HCT116 (cell line): ENCODE measurements at regions not wholly inside any gene's neighbourhood (a gene's known extent, or its start where the extent isn't known, plus 50 kb on each side); places are given as distances from the start of the nearest gene placed in this dataset.
"Not testable (repeated sequence)": the region's sequence is repeated elsewhere in the genome, so short reads cannot be mapped to it uniquely, and the experiment has no call there.

ENCODE experiments used
- ATAC-seq: fragments of 200-7000 bp; cut with Tn5 transposase; 2 replicates; pipeline ENCODE4 v1.9.1; 2020; ENCODE audit warnings: mild to moderate bottlenecking, moderate library complexity
- BruUV-seq: library from RNA; stranded (reverse); fragments of 400-500 nt; replicated peaks from 2 replicates; lab custom pipeline; 2021; lab: Mats Ljungman, UMichigan
- CTCF ChIA-PET: fragments of 300-600 bp; sonication (Branson Sonifier 250); formaldehyde crosslinking; loops from one replicate; lab custom pipeline; 2021; ENCODE audit warnings: antibody characterized with exemption; lab: Charles Lee
- POLR2A ChIA-PET: fragments of 300-600, 350-600 bp; sonication (Branson Sonifier 250); formaldehyde crosslinking; loops from one replicate; lab custom pipeline; 2021; ENCODE audit warnings: antibody characterized with exemption; lab: Charles Lee
- RAD21 ChIA-PET, 2 experiments: fragments of 300-600 bp; sonication (Branson Sonifier 250); formaldehyde crosslinking; loops; one replicate each; lab custom pipeline; 2023; ENCODE audit warnings: low total read pairs in 2 of 2; ENCODE audit not compliant: uncharacterized antibody in 2 of 2, unreplicated experiment in 2 of 2, low non-redundant PET in 1 of 2; lab: Charles Lee
- DNase-seq: peaks from one replicate; pipeline ENCODE4 v3.0.0-alpha.2; 2010; ENCODE audit warnings: low read depth, low spot score
- H2AFZ ChIP-seq: fragments of 200-600 bp; shearing (Covaris generic), sonication (generic); 2 replicates; pipeline ENCODE4 v1.6.1; 2017; ENCODE audit warnings: low read depth, mixed run types, mixed read lengths, antibody characterized with exemption, low read length; ENCODE audit not compliant: poor library complexity, severe bottlenecking
- H3K27ac ChIP-seq: 2 replicates; pipeline ENCODE4 v1.5.1; 2012; ENCODE audit warnings: low read depth, low read length
- H3K27me3 ChIP-seq: fragments of 200-600 bp; sonication (generic); 2 replicates; pipeline ENCODE4 v1.6.1; 2016; ENCODE audit warnings: mixed run types, low read length, mixed read lengths; ENCODE audit not compliant: insufficient read depth
- H3K36me3 ChIP-seq, 2 experiments: fragments of 200-500 bp in 1 of 2; fragments of 200-600 bp in 1 of 2; sonication (Bioruptor generic) in 1 of 2; sonication (generic) in 1 of 2; 2 replicates each; pipeline versions ENCODE4 v1.5.1 to v1.6.1; 2014 to 2016; ENCODE audit warnings: low read length in 2 of 2, inconsistent platforms in 1 of 2, mixed read lengths in 1 of 2, mixed run types in 1 of 2; ENCODE audit not compliant: insufficient read depth in 2 of 2, control insufficient read depth in 1 of 2
- H3K4me1 ChIP-seq, 2 experiments: fragments of 200-600 bp in 1 of 2; sonication (generic) in 1 of 2; 2 replicates each; pipeline versions ENCODE4 v1.5.1 to v1.6.1; 2012 to 2017; ENCODE audit warnings: low read length in 2 of 2, inconsistent platforms in 1 of 2, mild to moderate bottlenecking in 1 of 2, mixed read lengths in 1 of 2, mixed run types in 1 of 2, moderate library complexity in 1 of 2; ENCODE audit not compliant: insufficient read depth in 2 of 2, control insufficient read depth in 1 of 2
- H3K4me2 ChIP-seq: fragments of 200-600 bp; sonication (generic); 2 replicates; pipeline ENCODE4 v1.6.1; 2017; ENCODE audit warnings: mixed run types, low read length, mixed read lengths
- H3K4me3 ChIP-seq, 2 experiments: fragments of 200-600 bp in 1 of 2; sonication (generic) in 1 of 2; replicated peaks in 1 of 2; 2 replicates each; pipeline ENCODE4 v1.5.1; 2011 to 2016; ENCODE audit warnings: low read length in 2 of 2, control low read depth in 1 of 2, low read depth in 1 of 2, mild to moderate bottlenecking in 1 of 2, mixed read lengths in 1 of 2, mixed run types in 1 of 2
- H3K79me2 ChIP-seq: fragments of 200-600 bp; sonication (generic); 2 replicates; pipeline ENCODE4 v1.6.1; 2017; ENCODE audit warnings: mild to moderate bottlenecking, mixed run types, low read length, moderate library complexity, mixed read lengths; ENCODE audit not compliant: insufficient read depth
- H3K9ac ChIP-seq: fragments of 200-600 bp; sonication (generic); 2 replicates; pipeline ENCODE4 v1.6.1; 2016; ENCODE audit warnings: low read length, mixed read lengths
- H3K9me2 ChIP-seq: fragments of 200-600 bp; sonication (generic), shearing (Covaris generic); 2 replicates; pipeline ENCODE4 v1.6.1; 2017; ENCODE audit warnings: mixed run types, mild to moderate bottlenecking, moderate library complexity; ENCODE audit not compliant: insufficient read depth
- H3K9me3 ChIP-seq, 2 experiments: fragments of 200-500 bp in 1 of 2; fragments of 200-600 bp in 1 of 2; sonication (Bioruptor generic) in 1 of 2; sonication (generic) in 1 of 2; 2 replicates each; pipeline ENCODE4 v1.6.1; 2014 to 2017; ENCODE audit warnings: low read length in 2 of 2, mixed read lengths in 2 of 2, inconsistent platforms in 1 of 2, low read depth in 1 of 2, mild to moderate bottlenecking in 1 of 2, mixed run types in 1 of 2, moderate library complexity in 1 of 2; ENCODE audit not compliant: control insufficient read depth in 1 of 2, insufficient read depth in 1 of 2
- H4K20me1 ChIP-seq: fragments of 200-600 bp; sonication (generic), shearing (Covaris generic); 2 replicates; pipeline ENCODE4 v1.6.1; 2017; ENCODE audit warnings: mixed run types, mild to moderate bottlenecking, moderate library complexity; ENCODE audit not compliant: insufficient read depth
- CBX3 ChIP-seq: IDR thresholded peaks from 2 replicates; pipeline ENCODE4 v1.6.1; 2012; ENCODE audit warnings: low read depth
- CTCF ChIP-seq, 3 experiments: fragments of 200-600 bp in 1 of 3; sonication (generic) in 1 of 3; IDR thresholded peaks in 2 of 3; conservative IDR thresholded peaks in 1 of 3; 2 replicates each; pipeline ENCODE4 v1.5.1; 2012 to 2017; ENCODE audit warnings: low read depth in 2 of 3, low read length in 2 of 3, antibody characterized with exemption in 1 of 3, borderline replicate concordance in 1 of 3, control low read depth in 1 of 3, mild to moderate bottlenecking in 1 of 3, mixed read lengths in 1 of 3, mixed run types in 1 of 3, moderate library complexity in 1 of 3; ENCODE audit not compliant: insufficient read depth in 1 of 3
- EGR1 ChIP-seq: IDR thresholded peaks from 2 replicates; pipeline ENCODE4 v1.6.1; 2012; ENCODE audit warnings: low read depth
- ELF1 ChIP-seq: IDR thresholded peaks from 2 replicates; pipeline ENCODE4 v1.6.1; 2012; ENCODE audit warnings: low read depth, borderline replicate concordance
- POLR2A ChIP-seq: IDR thresholded peaks from 2 replicates; pipeline ENCODE4 v1.7.0; 2011; ENCODE audit warnings: borderline replicate concordance; ENCODE audit not compliant: insufficient read depth, insufficient read length; ENCODE audit errors: extremely low read depth
- POLR2AphosphoS5 ChIP-seq: IDR thresholded peaks from 2 replicates; pipeline ENCODE4 v1.6.1; 2011; ENCODE audit warnings: mild to moderate bottlenecking, low read depth, low read length, moderate library complexity
- SIN3A ChIP-seq: IDR thresholded peaks from 2 replicates; pipeline ENCODE4 v1.6.1; 2012; ENCODE audit warnings: low read depth
- SRF ChIP-seq: IDR thresholded peaks from 2 replicates; pipeline ENCODE4 v1.6.1; 2012; ENCODE audit warnings: low read depth
- TCF7L2 ChIP-seq: IDR thresholded peaks from 2 replicates; pipeline ENCODE4 v1.7.0; 2011; ENCODE audit warnings: borderline replicate concordance, inconsistent platforms; ENCODE audit not compliant: insufficient read depth, insufficient read length; ENCODE audit errors: extremely low read depth
- YY1 ChIP-seq: IDR thresholded peaks from 2 replicates; pipeline ENCODE4 v1.6.1; 2011; ENCODE audit warnings: low read length, low read depth, moderate library complexity, mild to moderate bottlenecking; ENCODE audit not compliant: insufficient replicate concordance; ENCODE audit errors: extremely low read depth
- ZFX ChIP-seq: fragments of 450-650 bp; IDR thresholded peaks from 2 replicates; pipeline ENCODE4 v1.6.1; 2017
- intact Hi-C: fragments of 100-400 bp; cut with micrococcal nuclease; formaldehyde crosslinking; loops from 2 replicates; pipeline ENCODE4 v1.10.0; 2022
- TF ChIP-seq, protein P1 (sequence below): IDR thresholded peaks from 2 replicates; pipeline ENCODE4 v1.6.1; 2012
- TF ChIP-seq, protein P2 (sequence below): IDR thresholded peaks from 2 replicates; pipeline ENCODE4 v1.6.1; 2011; ENCODE audit warnings: mild to moderate bottlenecking, low read length, moderate library complexity; ENCODE audit not compliant: insufficient replicate concordance; ENCODE audit errors: extremely low read depth

DNA sequence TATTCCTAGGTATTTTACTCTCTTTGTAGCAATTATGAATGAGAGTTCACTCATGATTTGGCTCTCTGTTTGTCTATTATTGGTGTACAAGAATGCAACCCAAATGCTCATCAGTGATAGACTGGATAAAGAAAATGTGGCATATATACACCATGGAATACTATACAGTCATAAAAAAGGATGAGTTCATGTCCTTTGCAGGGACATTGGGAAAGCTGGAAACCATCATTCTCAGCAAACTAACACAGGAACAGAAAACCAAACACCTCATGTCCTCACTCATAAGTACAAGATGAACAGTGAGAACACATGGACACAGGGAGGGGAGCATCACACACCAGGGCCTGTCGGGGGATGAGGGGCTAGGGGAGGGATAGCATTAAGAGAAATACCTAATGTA is 71.8 kb downstream of the PRORP start:
- H2AFZ ChIP-seq, H3K27me3 ChIP-seq, POLR2A ChIA-PET, DNase-seq, H3K9ac ChIP-seq, intact Hi-C loops, H3K4me3 ChIP-seq, H3K36me3 ChIP-seq, H3K9me3 ChIP-seq, RAD21 ChIA-PET, ATAC-seq, H3K9me2 ChIP-seq, H3K79me2 ChIP-seq, H4K20me1 ChIP-seq, H3K4me2 ChIP-seq, BruUV-seq, H3K27ac ChIP-seq: not testable (repeated sequence)
- H3K4me1 ChIP-seq: peaks cover 4 to 14% of the 10 kb centered on the region in 2 experiments
- CTCF ChIA-PET: interaction anchor here (0.6 kb wide), 1 partner anchor 28 kb away, joined by 3 read pairs; no protein-coding TSS in a partner anchor

DNA sequence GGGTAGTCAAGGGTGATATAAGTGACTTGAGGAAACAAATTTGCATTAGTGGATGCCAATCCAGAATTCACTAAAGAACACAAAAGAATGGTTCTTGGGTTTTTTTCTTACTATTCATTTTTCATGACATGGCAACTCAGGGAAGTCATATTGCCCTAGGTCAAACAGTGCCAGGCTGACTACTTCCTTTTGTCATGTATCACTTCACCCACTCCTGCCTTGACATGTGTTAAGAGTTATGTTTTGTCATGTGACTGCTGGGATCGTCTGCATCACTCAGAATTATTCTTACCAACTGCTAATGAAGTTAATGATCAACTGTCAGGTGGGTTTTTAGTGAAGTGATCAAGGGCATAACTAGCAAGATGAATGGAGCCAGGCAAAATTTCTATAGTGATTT is 74.2 kb downstream of the PRORP start:
- no peak for ATAC-seq
- BruUV-seq: no TSS peak
- ChIA-PET POLR2A (no interaction called here), CTCF (no interaction called here), RAD21 (no interaction called here)
- DNase-seq: no peak
- Histone ChIP-seq H3K4me2 (peak overlapping the region; percentile 34), H4K20me1 (no peaks in the 10 kb centered on the region), H2AFZ (no peak overlapping the region), H3K27me3 (no peaks in the 10 kb centered on the region), H3K27ac (no peak overlapping the region), H3K9me2 (no peaks in the 10 kb centered on the region), H3K4me3 (no peak overlapping the region), H3K4me1 (peaks cover 7 to 20% of the 10 kb centered on the region in 2 experiments), H3K9me3 (no peaks in the 10 kb centered on the region), H3K9ac (no peak overlapping the region), H3K79me2 (no peaks in the 10 kb centered on the region), H3K36me3 (no peaks in the 10 kb centered on the region)
- TF ChIP-seq POLR2A: no peak
- TF ChIP-seq, protein P1, sequence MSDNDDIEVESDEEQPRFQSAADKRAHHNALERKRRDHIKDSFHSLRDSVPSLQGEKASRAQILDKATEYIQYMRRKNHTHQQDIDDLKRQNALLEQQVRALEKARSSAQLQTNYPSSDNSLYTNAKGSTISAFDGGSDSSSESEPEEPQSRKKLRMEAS: no peak
- no peak for TF ChIP-seq YY1
- no peak for TF ChIP-seq ELF1
- no peak for TF ChIP-seq SRF
- no peak for TF ChIP-seq POLR2AphosphoS5
- TF ChIP-seq CBX3: no peak
- TF ChIP-seq EGR1: no peak
- TF ChIP-seq, protein P2, sequence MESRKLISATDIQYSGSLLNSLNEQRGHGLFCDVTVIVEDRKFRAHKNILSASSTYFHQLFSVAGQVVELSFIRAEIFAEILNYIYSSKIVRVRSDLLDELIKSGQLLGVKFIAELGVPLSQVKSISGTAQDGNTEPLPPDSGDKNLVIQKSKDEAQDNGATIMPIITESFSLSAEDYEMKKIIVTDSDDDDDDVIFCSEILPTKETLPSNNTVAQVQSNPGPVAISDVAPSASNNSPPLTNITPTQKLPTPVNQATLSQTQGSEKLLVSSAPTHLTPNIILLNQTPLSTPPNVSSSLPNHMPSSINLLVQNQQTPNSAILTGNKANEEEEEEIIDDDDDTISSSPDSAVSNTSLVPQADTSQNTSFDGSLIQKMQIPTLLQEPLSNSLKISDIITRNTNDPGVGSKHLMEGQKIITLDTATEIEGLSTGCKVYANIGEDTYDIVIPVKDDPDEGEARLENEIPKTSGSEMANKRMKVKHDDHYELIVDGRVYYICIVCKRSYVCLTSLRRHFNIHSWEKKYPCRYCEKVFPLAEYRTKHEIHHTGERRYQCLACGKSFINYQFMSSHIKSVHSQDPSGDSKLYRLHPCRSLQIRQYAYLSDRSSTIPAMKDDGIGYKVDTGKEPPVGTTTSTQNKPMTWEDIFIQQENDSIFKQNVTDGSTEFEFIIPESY: no peak
- no peak for TF ChIP-seq ZFX
- TF ChIP-seq CTCF (IDR thresholded peaks at IDR 0.05 in 2 of 3, conservative IDR thresholded peaks at IDR 0.05 in 1 of 3; ENCODE audit: borderline replicate concordance in 1 of 3, insufficient read depth in 1 of 3, low read depth in 2 of 3, low read length in 2 of 3): no peak
- no peak for TF ChIP-seq TCF7L2
- TF ChIP-seq SIN3A: no peak
- intact Hi-C loops: no loop called here
